GM18517 (cell line): ENCODE measurements at regions not wholly inside any gene's neighbourhood (a gene's known extent, or its start where the extent isn't known, plus 50 kb on each side); places are given as distances from the start of the nearest gene placed in this dataset.

ENCODE experiments used
- ATAC-seq: cut with Tn5 transposase; IDR thresholded peaks from one replicate; pipeline ENCODE4 v1.9.1; 2021; ENCODE audit warnings: mild to moderate bottlenecking, moderate library complexity; ENCODE audit not compliant: unreplicated experiment

DNA sequence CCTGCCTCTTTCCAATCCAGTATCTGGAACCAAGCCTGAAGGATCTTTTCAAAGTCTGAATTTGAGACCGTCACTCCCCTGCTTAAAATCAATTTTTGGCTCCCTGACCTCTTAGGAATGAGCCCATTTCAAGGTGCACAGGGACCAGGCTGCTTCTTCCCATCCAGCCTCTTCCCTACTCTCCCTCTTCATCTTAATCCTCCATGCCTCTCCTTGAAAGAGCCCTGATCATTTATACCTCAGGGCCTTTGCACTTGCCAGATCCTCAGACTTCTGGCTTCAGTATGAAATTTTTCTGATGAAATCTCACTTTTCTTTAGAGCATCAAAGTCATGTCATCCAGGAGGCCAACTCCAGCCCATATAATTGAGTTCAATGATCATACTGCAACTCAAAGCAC, 399.5 kb upstream of the CELF2 start:
- no peak for ATAC-seq

DNA sequence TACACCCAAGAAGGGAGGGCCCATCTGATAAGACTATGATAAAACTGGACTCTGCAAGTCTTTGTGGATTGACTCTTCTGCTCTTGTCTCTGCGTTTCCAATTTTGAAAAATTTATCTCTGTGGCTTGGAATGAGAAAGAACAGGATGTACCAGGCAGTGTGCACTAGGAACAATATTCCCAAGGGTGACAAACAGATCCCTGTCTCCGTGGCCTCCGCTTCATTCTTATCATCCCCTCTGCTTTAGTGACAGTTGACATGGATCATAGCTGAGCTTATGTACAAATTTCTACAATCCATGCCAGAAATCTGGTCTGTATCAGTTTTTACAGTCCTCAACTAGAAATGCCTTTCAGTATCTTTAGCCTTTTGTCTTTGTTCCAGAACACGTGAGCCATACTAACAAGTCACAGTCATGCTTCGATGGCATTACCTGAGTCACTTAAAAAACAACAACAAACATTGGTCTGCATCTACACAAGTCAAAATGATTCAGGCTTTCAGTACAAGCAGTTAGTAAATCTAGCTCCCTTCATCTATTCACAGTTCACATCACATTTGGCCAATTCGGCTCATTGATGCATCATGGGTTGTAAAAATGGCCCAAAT, 393.6 kb upstream of the CELF2 start:
- ATAC-seq: no peak

DNA sequence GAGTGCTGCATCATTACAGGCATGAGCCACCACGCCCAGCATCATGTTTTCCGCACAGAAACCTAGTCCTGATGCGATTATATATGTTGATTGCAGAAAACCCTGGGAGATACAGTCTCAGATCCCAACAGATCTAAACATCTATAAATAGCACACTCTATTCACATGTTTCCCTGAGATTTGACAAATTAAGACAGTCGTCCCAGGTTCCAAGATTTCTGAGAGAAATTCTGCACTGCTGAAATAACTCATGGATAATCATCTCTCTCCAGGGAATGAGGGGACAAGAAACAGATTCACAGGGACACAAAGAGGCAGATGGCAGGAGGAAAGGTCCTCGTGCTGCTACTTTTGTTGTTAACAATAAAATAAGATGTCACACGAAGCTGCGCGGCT, 393.1 kb upstream of the CELF2 start:
- ATAC-seq: no peak

DNA sequence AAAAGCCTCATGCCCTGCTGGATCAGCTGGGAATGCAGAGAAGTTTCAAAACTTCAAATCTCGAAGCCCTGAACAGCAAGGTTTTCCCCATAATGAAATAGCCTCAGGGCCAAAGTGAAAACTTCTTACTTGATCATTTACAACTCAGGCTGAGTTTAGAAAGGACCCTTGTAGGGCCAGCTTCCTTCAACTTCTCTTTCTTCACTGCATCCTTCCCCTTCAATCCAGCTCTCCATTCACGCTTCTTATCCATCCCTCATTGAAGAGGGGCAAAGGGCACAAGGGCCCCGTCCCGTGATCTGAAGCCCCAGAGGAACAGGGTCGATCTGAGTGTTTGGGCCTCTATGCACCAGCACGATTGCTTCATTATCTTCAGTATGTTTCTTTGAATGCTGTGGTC, 392.2 kb upstream of the CELF2 start:
- no peak for ATAC-seq

DNA sequence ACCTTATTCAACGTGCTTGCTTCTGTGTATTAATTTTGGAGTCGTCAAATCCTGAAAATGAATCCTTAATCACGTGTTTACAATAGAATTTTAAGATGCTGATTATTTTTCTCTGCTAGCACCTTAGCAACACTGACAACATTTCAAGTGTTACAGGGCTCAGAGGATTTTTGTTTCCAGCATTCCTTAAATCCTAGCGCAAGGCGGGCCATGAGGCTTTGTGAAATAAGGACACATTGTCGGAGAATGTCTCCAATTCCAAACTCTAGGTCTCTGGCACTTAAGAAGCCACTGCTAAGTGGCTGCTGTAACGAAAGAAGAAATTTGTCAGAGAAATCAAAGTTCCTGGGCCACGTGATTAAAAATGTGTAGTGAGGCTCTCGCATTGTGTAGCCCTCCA, 390.9 kb upstream of the CELF2 start:
- ATAC-seq: no peak

DNA sequence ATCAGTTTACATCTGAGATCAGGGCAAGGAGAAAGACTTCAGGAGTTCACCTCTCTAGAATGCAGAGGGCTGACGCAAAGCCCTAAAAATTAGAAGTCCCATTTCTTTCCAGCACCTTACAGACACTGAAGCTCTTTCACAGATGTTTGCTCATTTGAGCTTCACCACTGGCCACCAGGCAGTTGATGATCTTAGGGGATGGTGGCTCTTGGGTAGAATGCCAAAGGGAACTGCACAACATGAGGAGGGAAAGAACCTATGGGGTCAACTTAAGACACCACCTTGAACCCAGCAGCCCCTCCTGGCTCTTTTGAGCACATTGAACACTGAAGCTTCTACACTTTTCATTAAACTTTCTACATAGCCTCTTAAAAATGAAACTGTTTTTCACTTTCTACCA, 390.3 kb upstream of the CELF2 start:
- ATAC-seq: no peak

DNA sequence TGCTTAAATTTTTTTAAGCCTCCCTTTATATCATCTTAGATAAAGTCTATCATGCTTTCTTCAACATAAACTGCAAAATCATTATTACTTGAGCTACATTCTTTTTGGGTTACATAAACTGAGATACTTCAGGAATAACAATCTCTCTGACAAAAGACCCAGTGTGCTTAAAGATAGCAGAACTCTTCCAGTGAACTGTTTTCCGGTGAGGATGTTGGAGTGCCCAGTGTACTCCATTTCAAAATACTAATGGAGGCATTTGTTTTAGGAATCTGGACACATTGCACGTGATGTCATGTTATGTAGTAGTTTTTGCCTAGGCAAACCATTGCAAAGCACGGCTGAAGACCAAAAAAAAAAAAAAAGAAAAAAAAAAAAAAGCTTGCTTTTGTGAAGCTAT, 388.2 kb upstream of the CELF2 start:
- ATAC-seq: no peak

DNA sequence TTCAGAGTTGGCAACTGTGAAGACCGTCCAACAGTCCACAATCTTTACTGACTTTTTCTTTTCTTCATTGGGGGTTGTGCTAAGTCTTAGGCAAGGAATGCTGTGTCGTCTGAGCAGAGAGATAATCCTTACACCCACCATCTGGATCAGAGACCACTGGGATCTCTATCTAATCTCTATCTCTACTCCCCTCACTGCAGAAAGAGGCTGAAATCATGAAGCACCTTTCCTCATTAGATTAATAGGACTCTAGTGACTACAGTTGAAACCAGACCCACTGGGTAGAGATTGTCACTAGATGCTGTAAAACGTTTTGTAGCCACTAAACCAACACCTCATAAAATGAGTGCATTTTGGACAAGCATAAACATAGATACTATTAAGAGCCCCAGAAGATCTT, 387.4 kb upstream of the CELF2 start:
- no peak for ATAC-seq

DNA sequence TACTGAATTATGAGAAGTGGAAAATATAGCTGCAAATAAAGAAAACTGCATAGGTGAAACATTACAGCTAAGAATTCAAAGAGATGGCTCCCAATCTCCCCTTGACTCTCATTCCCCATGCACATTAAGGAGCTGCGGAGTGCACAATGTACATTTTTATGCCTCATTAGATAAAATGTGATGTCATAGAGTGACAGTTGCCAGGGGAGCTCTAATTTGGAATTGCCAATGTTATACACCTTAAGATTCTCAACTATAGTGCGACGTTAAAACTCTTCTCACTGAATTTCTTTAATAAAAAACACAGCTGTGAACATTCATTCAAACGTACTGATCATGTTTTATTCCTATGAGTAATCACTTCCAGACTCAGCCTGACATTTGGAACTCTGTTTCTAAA, 386.9 kb upstream of the CELF2 start:
- ATAC-seq: no peak

DNA sequence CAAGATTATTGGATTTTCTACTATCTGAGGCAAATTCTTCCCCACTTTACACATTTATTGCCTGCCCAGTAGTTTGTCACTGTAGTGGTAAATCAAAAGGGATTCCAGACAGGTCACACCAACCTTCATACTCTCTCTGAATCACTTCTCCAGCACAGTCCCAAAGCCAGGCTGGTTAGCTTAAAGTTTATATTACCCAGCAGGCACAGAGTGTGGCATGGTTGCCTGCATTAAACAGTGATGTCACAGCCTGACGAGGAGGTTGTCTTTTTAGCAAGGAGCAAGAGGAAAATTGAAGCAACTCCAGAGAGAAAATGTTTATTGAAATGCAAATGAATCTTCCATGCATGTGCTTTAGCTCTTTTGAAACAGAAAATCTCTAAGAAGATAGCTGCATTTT, 375.5 kb upstream of the CELF2 start:
- ATAC-seq: no peak

DNA sequence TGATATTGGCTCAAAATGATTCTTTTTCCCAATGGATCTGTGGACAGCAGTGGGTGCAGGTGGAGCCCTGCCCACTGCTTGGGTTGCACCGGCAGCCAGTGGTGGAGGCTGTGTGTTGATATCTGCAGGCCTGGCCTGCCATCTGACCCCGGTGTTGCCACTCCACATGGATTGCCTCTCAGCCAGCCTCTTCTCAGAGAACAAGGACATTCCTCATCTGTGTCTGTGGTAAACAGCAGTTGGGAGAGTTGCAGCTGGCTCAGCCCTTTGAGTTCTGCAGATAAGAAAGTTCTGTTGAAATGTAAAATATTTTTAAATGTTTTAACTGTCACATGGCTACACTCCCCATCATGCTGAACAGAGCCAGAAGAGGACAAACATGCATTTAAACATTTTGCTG, 374.9 kb upstream of the CELF2 start:
- no peak for ATAC-seq

DNA sequence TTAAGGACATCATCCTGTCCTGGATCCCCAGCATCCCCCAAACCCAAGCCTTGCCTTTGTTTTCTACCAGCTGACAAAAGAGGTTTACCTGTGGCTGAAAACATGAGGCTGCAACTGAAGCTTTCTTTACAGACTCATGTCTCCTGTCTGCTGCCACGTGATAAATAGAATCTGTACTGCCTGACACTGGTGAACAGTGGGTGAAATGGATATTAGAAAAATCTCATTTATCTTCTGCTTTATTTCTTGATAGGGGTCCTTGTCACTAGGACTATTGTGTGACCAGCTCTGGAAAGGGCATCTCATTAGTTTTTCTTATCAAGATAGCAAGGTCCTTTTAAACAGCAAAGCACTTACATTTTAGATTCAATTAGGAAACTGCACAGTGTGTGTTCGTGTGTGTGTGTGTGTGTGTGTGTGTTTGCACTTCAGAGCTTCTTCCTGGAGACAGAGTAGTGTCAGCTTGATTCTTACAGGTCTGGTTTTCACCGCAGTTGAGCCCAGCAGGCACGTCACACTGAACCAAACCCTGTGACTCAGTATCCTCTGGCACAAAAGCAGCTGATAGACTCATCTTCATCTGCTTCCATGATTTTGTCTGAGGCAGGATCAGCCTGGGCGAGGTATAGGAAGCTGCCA, 373.5 kb upstream of the CELF2 start:
- no peak for ATAC-seq

DNA sequence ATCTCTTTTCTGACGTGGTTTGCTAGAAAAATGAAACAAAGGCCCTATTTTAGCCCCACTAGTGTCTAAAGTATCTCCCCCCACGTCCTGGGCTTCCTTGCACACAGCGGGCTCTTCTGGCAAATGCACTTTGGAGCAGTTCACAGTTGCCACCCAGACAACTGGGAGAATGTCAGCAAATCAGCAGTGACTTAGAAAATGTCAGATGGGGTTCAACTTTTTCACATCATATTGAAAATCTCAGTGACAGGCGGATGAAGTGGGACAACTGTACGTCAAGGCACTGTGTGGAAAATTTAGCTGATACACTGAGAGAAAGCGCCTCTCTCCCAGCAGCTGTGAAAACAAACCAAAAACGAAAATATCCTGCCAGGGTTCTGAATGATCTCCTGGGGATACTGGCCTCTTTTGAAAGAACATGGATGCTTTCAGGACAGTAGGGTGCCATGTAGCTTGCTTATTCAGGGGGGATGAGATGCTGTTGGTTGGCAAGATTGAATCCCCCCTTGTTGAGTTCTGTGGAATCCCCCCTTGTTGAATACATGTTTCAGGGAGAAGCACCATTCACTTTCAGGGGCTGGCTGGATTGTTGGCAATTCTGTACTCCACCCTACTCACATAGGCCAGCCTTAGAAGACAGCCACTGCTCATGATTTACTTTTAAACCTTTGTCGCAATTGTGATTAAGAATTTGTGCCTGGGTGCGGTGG, 372.8 kb upstream of the CELF2 start:
- ATAC-seq: no peak

DNA sequence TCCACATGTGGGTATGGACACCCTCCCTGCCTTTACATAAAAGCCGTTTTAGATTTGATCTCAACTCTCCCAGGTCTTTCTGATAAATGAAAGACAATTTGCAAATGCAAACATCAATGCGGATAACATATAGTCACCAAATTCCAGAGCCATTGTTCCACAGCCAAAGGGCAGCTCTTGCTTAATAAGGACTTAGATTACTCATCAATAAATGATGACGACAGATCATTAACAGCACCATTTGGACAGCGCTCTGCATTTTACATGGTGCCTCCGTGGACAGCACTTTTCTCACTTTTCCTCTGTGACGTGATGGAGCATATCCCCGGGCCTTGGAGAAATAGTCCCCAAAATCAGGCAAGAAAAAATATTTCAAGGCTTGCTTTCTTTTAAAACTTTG, 370.3 kb upstream of the CELF2 start:
- ATAC-seq: no peak

DNA sequence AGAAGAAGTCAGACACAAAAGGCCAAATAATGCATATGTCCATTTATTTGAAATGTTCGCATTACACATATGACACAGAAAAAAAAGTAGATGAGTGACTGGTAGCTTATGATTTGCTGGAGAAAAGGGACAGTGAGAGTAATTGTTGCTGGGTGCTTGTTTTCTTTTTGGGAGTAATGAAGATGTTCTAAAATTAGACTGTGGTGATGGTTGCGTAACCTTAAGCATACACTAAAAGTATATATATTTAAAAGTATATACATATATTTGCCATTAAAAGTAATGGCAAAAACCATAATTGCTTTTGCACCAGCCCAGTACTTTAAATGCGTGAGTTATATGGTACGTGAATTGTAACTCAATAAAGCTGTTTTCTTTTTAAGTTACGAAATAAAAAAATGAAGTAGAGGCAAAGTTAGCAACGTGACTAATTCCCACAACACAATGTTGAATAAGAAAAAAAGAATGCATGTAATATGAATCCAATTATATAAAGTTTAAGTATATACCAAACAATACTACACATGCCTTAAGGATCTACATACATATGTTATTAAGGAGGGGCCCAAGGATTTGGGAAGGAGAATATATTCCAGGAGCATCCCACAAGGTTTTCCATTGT, 360.4 kb upstream of the CELF2 start:
- ATAC-seq: no peak

DNA sequence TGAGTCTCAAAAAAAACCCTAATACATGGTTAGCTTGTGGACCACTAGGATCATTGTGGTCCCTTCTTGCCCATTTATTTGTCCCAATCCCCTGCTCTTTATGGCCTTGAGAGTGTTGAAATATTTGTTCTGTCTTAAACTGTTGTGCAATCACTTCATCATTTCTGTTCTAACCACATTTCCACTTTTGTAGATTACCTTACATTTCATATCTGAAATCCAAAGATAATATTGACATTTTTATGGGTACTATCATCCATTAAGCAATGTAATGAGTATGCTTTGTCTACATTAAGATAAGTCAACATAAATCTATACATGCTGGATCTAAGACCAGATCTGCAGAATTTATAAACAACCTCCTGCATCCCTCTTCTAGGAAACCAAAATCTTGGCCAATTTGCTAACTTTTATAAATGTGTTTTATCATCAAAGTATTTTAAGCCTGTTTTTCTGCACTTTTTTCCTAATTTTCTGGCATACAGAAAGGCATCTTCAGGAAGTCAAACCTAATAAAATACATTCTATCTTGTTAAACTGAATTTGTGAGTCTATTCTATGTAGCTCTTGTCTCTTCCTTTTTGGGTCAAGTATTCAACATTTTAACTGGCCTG, 359.4 kb upstream of the CELF2 start:
- ATAC-seq: no peak

DNA sequence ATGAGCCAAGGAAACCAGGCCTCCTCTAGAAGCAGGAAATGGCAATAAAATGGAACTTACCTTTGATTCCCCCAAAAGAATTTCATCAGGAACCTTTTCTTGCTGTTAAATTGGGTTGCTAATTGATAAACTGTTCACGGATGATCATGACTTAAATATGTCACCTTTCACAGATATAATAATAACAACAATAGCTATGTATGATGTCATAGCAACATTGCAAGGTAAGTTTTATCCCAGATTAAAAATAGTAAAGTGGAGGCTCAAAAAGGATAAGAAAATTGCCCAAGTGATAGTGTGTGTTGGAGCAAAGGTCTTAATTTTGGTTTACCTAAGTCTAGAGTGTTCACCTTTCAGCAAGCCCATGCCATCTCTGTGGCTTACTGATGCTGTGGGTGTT, 357.6 kb upstream of the CELF2 start:
- ATAC-seq: no peak

DNA sequence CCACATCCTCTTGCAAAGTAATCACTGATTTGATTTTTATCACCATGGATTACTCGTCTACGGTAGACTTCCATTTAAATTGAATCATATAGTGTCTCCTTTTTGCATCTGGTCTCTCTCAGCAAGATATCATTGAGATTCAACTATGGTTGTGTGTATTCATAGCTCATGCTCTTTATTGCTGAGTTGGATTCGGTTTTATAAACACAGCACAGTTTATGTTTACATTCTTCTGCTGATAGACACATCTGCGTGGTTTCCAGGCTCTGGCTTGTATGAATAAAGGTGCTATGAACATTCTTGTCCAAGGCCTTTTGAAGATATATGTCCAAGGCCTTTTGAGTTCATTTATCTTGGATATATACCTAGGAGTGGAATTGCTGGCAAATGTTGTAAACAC, 356.5 kb upstream of the CELF2 start:
- no peak for ATAC-seq

DNA sequence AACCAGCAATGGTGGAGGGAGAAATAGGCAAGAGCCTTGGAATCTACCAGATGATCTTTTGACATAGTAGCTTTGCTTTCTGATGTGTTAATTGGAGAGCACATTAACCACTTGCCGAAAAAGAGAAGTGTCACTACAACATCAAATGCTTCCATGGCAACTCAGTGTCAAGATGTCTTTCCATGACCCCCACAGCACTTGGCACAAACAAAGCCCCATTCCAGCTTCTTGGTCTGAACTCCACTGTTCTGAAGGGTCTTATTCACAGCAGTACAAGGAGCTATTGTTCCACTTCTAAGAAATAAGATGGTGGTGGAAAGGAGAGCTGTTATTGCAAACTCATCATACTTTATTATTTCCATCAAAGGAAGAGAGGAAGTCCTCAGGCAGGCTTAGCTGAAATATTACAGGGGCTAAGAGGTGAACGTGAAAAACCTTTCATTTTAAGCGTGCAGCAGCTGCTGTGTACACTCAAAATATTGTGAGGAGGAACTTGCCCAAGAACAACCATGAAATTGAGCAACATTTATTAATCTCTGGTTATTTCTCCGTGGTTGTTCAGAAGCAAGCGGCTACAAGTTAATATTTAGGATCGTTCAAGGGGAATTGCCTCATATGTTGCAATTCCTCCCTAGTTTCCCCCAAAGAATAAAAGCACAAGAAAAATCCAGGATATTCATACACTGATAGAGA, 354.8 kb upstream of the CELF2 start:
- no peak for ATAC-seq

DNA sequence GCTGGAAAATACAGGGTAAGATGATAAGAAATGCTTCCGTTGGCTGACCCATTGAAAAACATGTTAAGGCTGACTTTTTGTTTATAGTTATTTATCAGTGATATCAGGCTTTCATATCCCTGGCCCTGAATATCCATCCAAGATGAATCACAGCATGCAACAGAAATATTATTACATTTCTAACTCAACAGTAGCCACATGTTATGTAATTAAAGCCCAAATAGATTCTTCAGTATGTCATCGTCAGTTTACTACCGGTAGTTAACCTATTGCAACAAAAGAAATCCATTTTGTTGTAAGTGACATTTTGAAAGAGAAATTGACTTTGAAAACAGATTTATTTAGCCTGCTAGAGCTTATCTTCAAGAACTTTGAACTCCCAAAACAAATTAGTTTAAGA, 354.1 kb upstream of the CELF2 start:
- no peak for ATAC-seq

DNA sequence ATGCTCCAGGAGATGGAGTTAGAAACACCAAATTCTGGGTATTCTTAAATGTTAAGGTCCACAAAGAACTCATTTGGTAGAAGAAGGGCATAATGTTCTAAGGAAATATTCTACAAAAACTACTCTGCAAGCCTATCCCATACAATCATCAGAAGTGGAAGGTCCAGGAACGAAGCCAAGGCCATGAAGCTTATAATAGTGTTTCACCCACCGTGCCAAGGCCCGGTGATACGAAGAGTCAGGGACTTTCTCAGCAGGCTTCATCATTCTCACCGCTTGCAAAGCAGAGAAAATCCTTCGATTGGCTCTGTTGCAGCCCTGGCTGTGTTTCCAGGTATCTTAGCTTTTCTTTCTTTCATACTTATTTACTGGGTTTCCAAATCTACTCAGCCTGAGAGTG, 351.9 kb upstream of the CELF2 start:
- ATAC-seq: no peak
